ENCODE measurements at regions not wholly inside any gene's neighbourhood (a gene's known extent, or its start where the extent isn't known, plus 50 kb on each side); places are given as distances from the start of the nearest gene placed in this dataset.

DNA sequence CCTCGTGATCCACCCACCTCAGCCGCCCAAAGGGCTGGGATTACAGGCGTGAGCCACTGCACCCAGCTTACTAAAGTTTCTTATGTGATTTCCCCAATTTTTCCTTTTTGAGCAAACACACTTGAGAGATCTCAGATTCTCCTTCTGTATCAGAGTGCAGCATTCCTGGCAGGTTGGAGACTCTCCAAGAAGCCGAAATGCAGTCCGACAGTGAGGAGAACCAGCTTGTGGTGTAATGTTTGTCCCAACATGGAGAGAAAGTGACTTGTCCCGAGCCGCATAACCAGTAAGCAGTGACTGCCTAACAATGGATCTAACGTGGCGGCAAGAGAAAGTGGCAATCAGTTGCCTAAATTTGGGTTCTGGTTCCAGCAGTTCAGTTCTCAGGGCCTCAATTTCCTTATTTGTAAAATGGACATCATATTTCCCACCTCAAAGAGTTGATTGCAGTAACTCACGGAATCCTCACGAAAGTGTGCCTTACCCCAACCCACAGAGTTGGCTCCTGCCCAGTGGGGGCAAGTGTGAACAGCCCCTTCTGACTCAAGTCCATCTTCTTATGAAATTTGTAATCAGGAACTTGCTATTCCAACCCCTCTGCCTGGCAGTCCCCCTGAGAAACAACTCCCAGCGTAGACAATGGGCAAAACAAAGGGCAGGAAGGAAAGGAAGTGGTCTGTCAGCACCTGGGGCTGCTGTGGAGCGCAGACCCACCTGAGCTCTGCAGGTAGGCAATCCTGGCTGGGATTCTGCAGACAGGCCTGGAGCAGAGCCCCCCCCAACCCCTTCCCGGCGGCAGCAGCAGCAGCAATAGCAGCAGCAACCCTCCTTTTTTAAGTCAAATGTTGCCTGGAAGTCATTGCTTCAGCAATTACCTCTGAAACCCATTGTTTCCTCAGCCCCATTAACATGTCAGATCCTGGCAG, 223.6 kb upstream of the POU3F1 start:
- no peak for DNase-seq

DNA sequence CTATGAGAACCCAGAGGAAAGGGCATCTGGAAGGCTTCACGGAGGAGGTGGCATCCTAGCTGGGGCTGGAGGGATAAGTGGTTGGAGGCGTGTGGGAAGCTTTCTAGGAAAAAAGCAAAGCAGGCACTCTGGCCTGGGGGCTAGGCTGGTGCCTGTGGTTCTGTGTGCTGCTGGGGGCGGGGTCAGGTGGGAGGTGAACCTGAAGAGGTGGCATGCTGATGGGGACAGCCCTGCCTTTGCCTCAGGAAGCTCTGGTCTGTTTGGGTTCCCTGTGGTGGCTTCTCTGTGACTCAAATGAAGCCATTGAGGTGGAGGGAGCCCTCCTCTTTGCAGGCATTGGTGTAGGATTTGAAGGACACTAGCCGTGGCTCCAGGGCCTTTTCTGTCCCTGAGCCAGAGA, 221.6 kb upstream of the POU3F1 start:
- DNase-seq = no peak

GRCh38 chr1:38267037-38268036, 220.7 kb upstream of the POU3F1 start:
- no peak for DNase-seq

GRCh38 chr1:38266197-38266520, 219.6 kb upstream of the POU3F1 start:
- DNase-seq = no peak

DNA sequence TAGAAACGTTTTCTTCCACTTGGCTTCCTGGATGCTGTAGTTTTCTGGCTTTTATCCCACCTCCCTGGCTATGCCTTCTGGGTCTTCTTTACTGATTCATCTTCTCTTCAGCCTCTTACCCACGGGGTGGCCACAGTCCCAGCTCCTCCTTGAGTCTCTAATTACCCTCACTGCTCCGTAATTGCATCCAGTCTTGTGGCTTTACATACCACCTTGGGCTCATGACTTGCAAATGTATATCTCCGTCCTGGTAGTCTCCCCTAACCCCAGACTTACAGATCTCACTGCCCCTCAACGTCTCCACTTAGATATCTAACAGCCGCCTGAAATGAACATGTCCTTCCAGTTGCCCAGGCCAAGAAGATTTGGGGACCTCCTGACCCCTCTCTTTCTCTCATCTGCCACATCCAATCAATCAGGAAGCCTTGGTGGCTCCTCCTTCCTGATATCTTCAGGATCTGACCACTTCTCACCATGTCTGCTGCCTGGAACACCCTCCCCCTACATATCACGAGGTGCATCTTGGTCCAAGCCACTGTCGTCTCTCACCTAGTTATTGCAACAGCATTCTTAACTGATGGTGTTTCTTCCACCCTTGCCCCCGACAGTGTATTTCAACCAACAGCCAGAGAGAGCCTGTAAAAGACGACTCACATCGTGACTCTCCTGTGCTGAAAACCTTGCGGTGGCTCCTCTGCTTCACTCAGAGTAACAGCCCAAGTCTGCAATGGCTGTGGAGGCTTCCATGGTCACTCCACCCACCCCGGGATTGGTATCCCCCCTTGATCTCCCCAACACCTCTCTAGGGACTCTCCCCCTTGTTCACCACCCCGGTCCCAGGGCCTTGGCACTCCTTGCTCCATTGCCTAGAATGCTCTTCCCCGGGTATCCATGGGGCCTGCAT, 219.0 kb upstream of the POU3F1 start:
- DNase-seq = no peak

DNA sequence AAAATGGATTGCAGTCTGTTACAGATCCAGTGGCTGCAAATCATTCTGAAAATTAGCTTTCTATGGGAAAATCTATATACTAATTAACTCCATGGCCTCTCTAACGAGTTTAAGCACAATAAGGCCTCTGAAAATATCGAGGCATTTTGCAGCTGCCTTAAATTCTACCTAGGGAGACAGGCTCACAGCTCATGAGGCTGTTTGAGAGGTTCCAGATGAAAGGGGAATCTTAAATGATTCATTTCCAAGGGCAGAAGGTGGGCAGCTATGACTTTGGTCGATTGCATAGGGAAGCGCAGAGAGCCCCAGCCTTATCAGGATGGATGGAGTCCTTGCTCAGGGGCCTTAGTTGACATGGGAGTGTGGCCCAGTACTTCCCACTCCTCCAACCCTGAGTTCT, 216.8 kb upstream of the POU3F1 start:
- DNase-seq = no peak

- DNase-seq = no peak
These were observed 215.0 kb upstream of the POU3F1 start for GRCh38 chr1:38261574-38261973.

DNA sequence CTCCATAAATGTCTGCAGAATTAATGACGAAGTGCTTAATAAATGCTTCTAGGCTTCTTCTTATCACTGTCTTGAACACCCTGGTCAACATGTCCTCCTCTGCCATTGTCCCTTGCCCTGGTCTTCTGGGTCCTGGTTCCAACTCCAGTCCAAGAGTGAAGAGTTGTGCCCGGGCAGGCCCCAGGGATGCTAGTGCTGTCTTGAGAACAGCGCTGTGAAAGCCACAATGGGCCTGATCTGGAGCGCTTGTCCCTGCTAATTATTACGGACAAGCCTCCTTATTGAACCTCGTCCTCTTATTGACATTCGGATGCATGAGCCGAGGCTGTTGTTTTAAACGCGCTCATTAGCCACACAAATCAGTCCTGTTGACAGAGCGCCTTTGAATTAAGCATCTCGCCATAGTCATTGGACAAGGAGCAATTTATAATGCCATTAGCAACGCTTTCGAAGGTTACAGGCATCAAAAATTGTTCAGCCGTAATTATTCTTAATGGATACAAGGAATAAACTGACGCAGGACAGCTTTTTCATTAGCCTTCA, 211.6 kb upstream of the POU3F1 start:
- DNase-seq = no peak

GRCh38 chr1:38257374-38257773, 210.8 kb upstream of the POU3F1 start:
- DNase-seq = no peak

GRCh38 chr1:38256072-38256471, 209.5 kb upstream of the POU3F1 start:
- no peak for DNase-seq

DNA sequence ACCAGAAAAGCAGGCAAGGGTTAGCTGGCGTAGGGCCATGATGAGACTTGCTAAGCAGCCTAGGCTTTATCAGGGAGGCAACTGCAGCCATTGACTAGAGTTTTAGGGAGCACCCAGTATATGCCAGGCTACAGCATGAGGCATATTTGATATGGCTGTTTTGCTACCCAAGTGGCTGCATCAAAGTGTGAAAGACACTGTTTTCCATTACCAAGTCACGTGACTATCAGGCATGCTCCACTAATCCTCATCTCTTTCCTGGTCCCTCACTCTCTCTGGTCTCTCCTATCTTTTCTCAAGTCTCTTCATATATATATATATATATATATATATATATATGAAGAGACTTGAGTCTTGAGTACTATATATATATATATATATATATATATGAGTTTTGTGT, 206.7 kb upstream of the POU3F1 start:
- no peak for DNase-seq

DNA sequence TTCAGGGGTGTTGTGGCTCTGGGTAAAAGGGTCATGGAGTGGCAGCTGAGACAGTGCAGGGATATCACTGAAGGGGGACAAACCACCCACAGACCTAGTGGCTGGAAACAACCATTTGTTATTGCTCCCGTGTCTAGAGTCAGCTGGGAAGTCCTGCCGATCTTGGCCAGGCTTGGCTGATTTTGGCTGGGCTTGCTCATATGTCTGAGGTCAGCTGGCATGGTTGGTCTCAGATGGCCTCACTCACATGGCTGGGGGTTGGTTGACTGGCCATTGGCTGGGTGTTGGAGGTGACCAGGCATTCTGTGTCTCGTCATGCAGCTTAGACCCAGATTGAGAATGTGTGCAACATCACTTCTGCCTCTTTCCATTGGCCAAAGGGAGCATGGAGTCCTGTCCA, 203.8 kb upstream of the POU3F1 start:
- no peak for DNase-seq

DNA sequence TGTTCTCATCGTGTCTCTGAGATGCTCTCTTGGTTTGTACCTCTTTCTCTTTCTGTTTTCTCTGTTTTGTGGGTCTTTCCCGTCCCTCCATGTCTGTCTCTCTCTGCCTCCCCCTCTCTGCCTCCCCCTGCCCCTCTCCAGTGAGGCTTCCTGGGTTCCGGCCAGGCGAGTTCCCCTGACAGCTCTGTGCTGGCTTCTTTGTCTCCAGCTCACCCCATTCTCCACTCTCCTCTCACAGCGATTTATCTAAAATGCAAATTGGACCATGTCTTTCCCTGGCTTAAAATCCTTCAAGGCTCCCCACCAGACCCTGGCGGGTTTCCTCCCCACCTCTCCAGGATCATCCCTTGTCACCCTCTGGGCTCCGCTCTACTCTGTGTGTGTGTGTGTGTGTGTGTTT, 202.4 kb upstream of the POU3F1 start:
- DNase-seq = no peak

GRCh38 chr1:38246955-38247952, 200.7 kb upstream of the POU3F1 start:
- no peak for DNase-seq

GRCh38 chr1:38244218-38244845, 197.7 kb upstream of the POU3F1 start:
- no peak for DNase-seq

- DNase-seq = no peak
These were observed 196.5 kb upstream of the POU3F1 start for GRCh38 chr1:38243106-38243505.

- DNase-seq = no peak
These were observed 195.9 kb upstream of the POU3F1 start for GRCh38 chr1:38242506-38242905.

GRCh38 chr1:38241594-38242334, 195.2 kb upstream of the POU3F1 start:
- no peak for DNase-seq
